ENCODE measurements at regions not wholly inside any gene's neighbourhood (a gene's known extent, or its start where the extent isn't known, plus 50 kb on each side); places are given as distances from the start of the nearest gene placed in this dataset.
A peak's percentile ranks its signal among the peaks of the same experiment; 100 is the strongest.

GRCh38 chr5:35308421-35308820 lies 78.1 kb upstream of the PRLR start:
- H3K23ac ChIP-seq (ENCODE audit: insufficient read length): no peak overlapping the region
- H3K4me3 ChIP-seq (ENCODE audit: extremely low read depth in 1 of 4, insufficient read depth in 2 of 4, low read depth in 3 of 4, low read length in 4 of 4): no peak overlapping the region
- no peaks in the 10 kb centered on the region for H3K27me3 ChIP-seq (replicated peaks in 1 of 4; ENCODE audit: control insufficient read depth in 3 of 4, extremely low read depth in 1 of 4, insufficient read depth in 3 of 4, low read length in 3 of 4)
- ChIA-PET CTCF (ENCODE audit: partially characterized antibody) (interaction anchor here (0.6 kb wide), 1 partner anchor 288 kb away, joined by 3 read pairs; no protein-coding TSS in a partner anchor), POLR2A (ENCODE audit: partially characterized antibody) (no interaction called here)
- H3K9ac ChIP-seq (replicated peaks in 1 of 4; ENCODE audit: extremely low read depth in 1 of 4, low read depth in 3 of 4, low read length in 3 of 4): no peak overlapping the region
- H3K36me3 ChIP-seq (ENCODE audit: control insufficient read depth in 2 of 4, insufficient read depth in 4 of 4, low read length in 3 of 4): no peaks in the 10 kb centered on the region
- H2AFZ ChIP-seq (ENCODE audit: low read length): peak overlapping the region; percentile 84
- no peaks in the 10 kb centered on the region for H4K20me1 ChIP-seq (replicated peaks in 1 of 2; ENCODE audit: control insufficient read depth in 1 of 2, insufficient read depth in 2 of 2, low read length in 2 of 2)
- no peak for FAIRE-seq
- H3K4me2 ChIP-seq (ENCODE audit: insufficient read depth in 1 of 2, low read depth in 2 of 2, low read length in 2 of 2): no peak overlapping the region
- no peak for DNase-seq (ENCODE audit: low read depth in 1 of 2, low spot score in 2 of 2)
- H3K4ac ChIP-seq (replicated peaks; ENCODE audit: insufficient read length, low read depth, low read length): no peak overlapping the region
- no peaks in the 10 kb centered on the region for H3K79me2 ChIP-seq (ENCODE audit: control insufficient read depth in 1 of 2, insufficient read depth in 2 of 2, low read length in 2 of 2)
- H4K8ac ChIP-seq (ENCODE audit: extremely low read depth, insufficient read depth, low read length): no peak overlapping the region
- no peaks in the 10 kb centered on the region for H3K23me2 ChIP-seq (ENCODE audit: low read depth, low read length)
- no peak overlapping the region for H2BK15ac ChIP-seq (ENCODE audit: low read length)
- WGBS, 2 experiments (ENCODE audit: extremely low coverage in 1 of 2, insufficient coverage in 1 of 2, insufficient read length in 1 of 2, insufficient replicate concordance in 2 of 2, low coverage in 1 of 2, low lambda C conversion rate in 2 of 2, missing lambda C conversion rate in 1 of 2): 60% methylated on average over 2 of the region's 2 CpGs; no CpG with 5 or more reads in 1 of the 2 experiments
- H3K79me1 ChIP-seq (ENCODE audit: low read depth, low read length): no peaks in the 10 kb centered on the region
- peak overlapping the region; percentile 15 for H4K5ac ChIP-seq (ENCODE audit: insufficient read length, low read depth, low read length)
- peaks cover 0 to 6% (median 0%) of the 10 kb centered on the region in 4 experiments; a peak in 2 of 7 replicates for H3K4me1 ChIP-seq (replicated peaks in 1 of 4; ENCODE audit: control insufficient read depth in 3 of 4, insufficient read depth in 4 of 4, low read length in 3 of 4)
- no peak overlapping the region for H2BK20ac ChIP-seq (ENCODE audit: low read length)
- H3K14ac ChIP-seq (ENCODE audit: insufficient read length): no peak overlapping the region
- no peak overlapping the region for H2BK5ac ChIP-seq (ENCODE audit: low read depth, low read length)
- no peak overlapping the region for H3K56ac ChIP-seq (replicated peaks; ENCODE audit: insufficient read length, low read depth, low read length)
- no peak overlapping the region for H2AK5ac ChIP-seq (ENCODE audit: low read depth, low read length)
- no peak overlapping the region for H4K91ac ChIP-seq (replicated peaks; ENCODE audit: insufficient read length, low read length)
- H3K27ac ChIP-seq (ENCODE audit: low read depth, low read length): no peak overlapping the region
- peak overlapping the region; percentile 71 for H2BK120ac ChIP-seq (replicated peaks; ENCODE audit: low read depth, low read length)
- no peak overlapping the region for H3K18ac ChIP-seq (ENCODE audit: extremely low read depth, low read length)
- no peak overlapping the region for H2BK12ac ChIP-seq (ENCODE audit: low read depth, low read length)
- H3K9me3 ChIP-seq (ENCODE audit: insufficient read depth in 2 of 2, low read depth in 1 of 2, low read length in 1 of 2): no peaks in the 10 kb centered on the region
- TF ChIP-seq RBBP5 (IDR thresholded peaks at IDR 0.05; ENCODE audit: borderline replicate concordance, low read depth, low read length) (no peak), JUN (IDR thresholded peaks at IDR 0.05; ENCODE audit: low read depth, low read length) (no peak), ATF2 (IDR thresholded peaks at IDR 0.05; ENCODE audit: low read length) (no peak), CHD1 (IDR thresholded peaks at IDR 0.05; ENCODE audit: low read depth, low read length) (no peak), CEBPB (IDR thresholded peaks at IDR 0.05; ENCODE audit: low read depth, low read length) (no peak), CBX5 (IDR thresholded peaks at IDR 0.05; ENCODE audit: low read depth, low read length) (no peak), ASH2L (IDR thresholded peaks at IDR 0.05; ENCODE audit: low read length) (no peak), TCF12 (IDR thresholded peaks at IDR 0.05; ENCODE audit: low read depth, low read length) (no peak), KDM1A (IDR thresholded peaks at IDR 0.05; ENCODE audit: borderline replicate concordance, low read length) (no peak), SIRT6 (IDR thresholded peaks at IDR 0.05; ENCODE audit: low read length) (no peak)
- TF ChIP-seq, protein P1, sequence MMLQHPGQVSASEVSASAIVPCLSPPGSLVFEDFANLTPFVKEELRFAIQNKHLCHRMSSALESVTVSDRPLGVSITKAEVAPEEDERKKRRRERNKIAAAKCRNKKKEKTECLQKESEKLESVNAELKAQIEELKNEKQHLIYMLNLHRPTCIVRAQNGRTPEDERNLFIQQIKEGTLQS (IDR thresholded peaks at IDR 0.05; ENCODE audit: insufficient read depth, low read depth, low read length): no peak
- TF ChIP-seq, protein P2, sequence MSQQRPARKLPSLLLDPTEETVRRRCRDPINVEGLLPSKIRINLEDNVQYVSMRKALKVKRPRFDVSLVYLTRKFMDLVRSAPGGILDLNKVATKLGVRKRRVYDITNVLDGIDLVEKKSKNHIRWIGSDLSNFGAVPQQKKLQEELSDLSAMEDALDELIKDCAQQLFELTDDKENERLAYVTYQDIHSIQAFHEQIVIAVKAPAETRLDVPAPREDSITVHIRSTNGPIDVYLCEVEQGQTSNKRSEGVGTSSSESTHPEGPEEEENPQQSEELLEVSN (IDR thresholded peaks at IDR 0.05): no peak

Measured in H1 (cell line).